B cell (primary cell): ENCODE measurements at regions not wholly inside any gene's neighbourhood (a gene's known extent, or its start where the extent isn't known, plus 50 kb on each side); places are given as distances from the start of the nearest gene placed in this dataset.

Experiments used
- ATAC-seq: fragments of 200-7000 bp; cut with Tn5 transposase; one replicate; pipeline ENCODE4 v1.10.0; 2021; ENCODE audit warnings: low read depth, mild to moderate bottlenecking, moderate number of reproducible peaks, moderate library complexity
- CTCF ChIA-PET: fragments of 350-600 bp; sonication (Branson Sonifier 250); formaldehyde crosslinking; loops from one replicate; lab custom pipeline; 2021; ENCODE audit warnings: antibody characterized with exemption, inconsistent platforms; lab: Charles Lee
- POLR2A ChIA-PET: fragments of 350-600 bp; sonication (Branson Sonifier 250); formaldehyde crosslinking; loops from one replicate; lab custom pipeline; 2021; ENCODE audit warnings: antibody characterized with exemption; lab: Charles Lee
- DNase-seq: peaks from one replicate; pipeline ENCODE4 v3.0.0; 2013
- H2AFZ ChIP-seq: 2 replicates; pipeline ENCODE4 v1.6.1; 2012; ENCODE audit warnings: mild to moderate bottlenecking, low read depth, low read length; ENCODE audit not compliant: insufficient read depth, poor library complexity, severe bottlenecking
- H3K27ac ChIP-seq, 2 donors: 1 replicate in 1 of 2; 2 replicates in 1 of 2; pipeline ENCODE4 v1.5.1; 2012 to 2013; ENCODE audit warnings: low read length in 2 of 2, mild to moderate bottlenecking in 2 of 2, moderate library complexity in 1 of 2
- H3K27me3 ChIP-seq, 4 experiments: fragments of 200-600 bp in 1 of 4; sonication (generic) in 1 of 4; replicated peaks in 1 of 4; 1 replicate in 2 of 4; 2 replicates in 2 of 4; pipeline versions ENCODE4 v1.6.1 to v1.7.0; 2013 to 2016; ENCODE audit warnings: low read length in 3 of 4, mild to moderate bottlenecking in 2 of 4, mixed read lengths in 1 of 4, moderate library complexity in 1 of 4; ENCODE audit not compliant: insufficient read depth in 4 of 4, control insufficient read depth in 3 of 4; ENCODE audit errors: control extremely low read depth in 1 of 4
- H3K36me3 ChIP-seq, 2 experiments: replicated peaks in 1 of 2; 1 replicate in 1 of 2; 2 replicates in 1 of 2; pipeline versions ENCODE4 v1.6.1 to v1.7.1; 2013; ENCODE audit warnings: low read length in 1 of 2; ENCODE audit not compliant: insufficient read depth in 2 of 2, control insufficient read depth in 1 of 2; ENCODE audit errors: control extremely low read depth in 1 of 2, extremely low read depth in 1 of 2
- H3K4me1 ChIP-seq, 2 donors: fragments of 200-600 bp in 1 of 2; sonication (generic) in 1 of 2; 1 replicate in 1 of 2; 2 replicates in 1 of 2; pipeline versions ENCODE4 v1.5.1 to v1.6.1; 2013 to 2017; ENCODE audit warnings: low read length in 2 of 2; ENCODE audit not compliant: control insufficient read depth in 2 of 2, insufficient read depth in 2 of 2
- H3K4me2 ChIP-seq: replicated peaks from 2 replicates; pipeline ENCODE3; 2012; ENCODE audit warnings: mild to moderate bottlenecking, low read depth, low read length; ENCODE audit not compliant: poor library complexity, severe bottlenecking
- H3K4me3 ChIP-seq, 5 experiments: fragments of 200-600 bp in 1 of 5; sonication (generic) in 1 of 5; 1 replicate in 3 of 5; 2 replicates in 2 of 5; pipeline versions ENCODE4 v1.5.1 to v1.7.0; 2011 to 2016; ENCODE audit warnings: low read length in 4 of 5, mild to moderate bottlenecking in 4 of 5, low read depth in 2 of 5, control low read depth in 1 of 5, moderate library complexity in 1 of 5; ENCODE audit not compliant: insufficient read depth in 1 of 5; ENCODE audit errors: control extremely low read depth in 1 of 5, extremely low read depth in 1 of 5
- H3K79me2 ChIP-seq: fragments of 200-600 bp; sonication (generic); one replicate; pipeline ENCODE4 v1.6.0; 2016; ENCODE audit warnings: low read length; ENCODE audit not compliant: control insufficient read depth, insufficient read depth
- H3K9ac ChIP-seq: fragments of 200-600 bp; sonication (generic); 2 replicates; pipeline ENCODE4 v1.6.1; 2017; ENCODE audit warnings: mild to moderate bottlenecking, low read length, moderate library complexity
- H3K9me3 ChIP-seq, 3 donors: one replicate each; pipeline versions ENCODE4 v1.6.1 to v1.7.1; 2013; ENCODE audit warnings: low read length in 2 of 3; ENCODE audit not compliant: control insufficient read depth in 2 of 3, insufficient read depth in 1 of 3; ENCODE audit errors: control extremely low read depth in 1 of 3
- H4K20me1 ChIP-seq: 2 replicates; pipeline ENCODE4 v1.6.0; 2012; ENCODE audit warnings: mild to moderate bottlenecking, low read length; ENCODE audit not compliant: insufficient read depth, control insufficient read depth, poor library complexity, severe bottlenecking
- H3K27ac Mint-ChIP-seq: one replicate; pipeline ENCODE4 v1.8.0; 2021; ENCODE audit warnings: mixed read lengths
- H3K27me3 Mint-ChIP-seq: one replicate; pipeline ENCODE4 v1.8.0; 2021; ENCODE audit warnings: mixed read lengths
- H3K4me1 Mint-ChIP-seq: one replicate; pipeline ENCODE4 v1.8.0; 2021; ENCODE audit warnings: mixed read lengths
- H3K4me3 Mint-ChIP-seq: one replicate; pipeline ENCODE4 v1.8.0; 2021; ENCODE audit warnings: mixed read lengths
- H3K9me3 Mint-ChIP-seq: one replicate; pipeline ENCODE4 v1.8.0; 2022; ENCODE audit warnings: mixed read lengths; ENCODE audit not compliant: insufficient read depth
- EZH2 ChIP-seq: IDR thresholded peaks from 2 replicates; pipeline ENCODE4 v1.6.1; 2012; ENCODE audit warnings: borderline replicate concordance, low read depth, mild to moderate bottlenecking, moderate library complexity, low read length; ENCODE audit not compliant: insufficient read depth, poor library complexity, severe bottlenecking
- WGBS: methylation state at CpG from one replicate; pipeline ENCODE4 v1.1.5; 2013; ENCODE audit warnings: missing lambda C conversion rate; ENCODE audit not compliant: insufficient coverage; 5-methylcytosine and 5-hydroxymethylcytosine counted together
- intact Hi-C: fragments of 100-400 bp; cut with micrococcal nuclease; formaldehyde crosslinking; loops from one replicate; pipeline ENCODE4 v1.10.0; 2022
- TF ChIP-seq, protein P1 (sequence below): fragments of 200-600 bp; IDR thresholded peaks from one replicate; pipeline ENCODE4 v1.8.0; 2022; ENCODE audit warnings: antibody characterized with exemption, mild to moderate bottlenecking

DNA sequence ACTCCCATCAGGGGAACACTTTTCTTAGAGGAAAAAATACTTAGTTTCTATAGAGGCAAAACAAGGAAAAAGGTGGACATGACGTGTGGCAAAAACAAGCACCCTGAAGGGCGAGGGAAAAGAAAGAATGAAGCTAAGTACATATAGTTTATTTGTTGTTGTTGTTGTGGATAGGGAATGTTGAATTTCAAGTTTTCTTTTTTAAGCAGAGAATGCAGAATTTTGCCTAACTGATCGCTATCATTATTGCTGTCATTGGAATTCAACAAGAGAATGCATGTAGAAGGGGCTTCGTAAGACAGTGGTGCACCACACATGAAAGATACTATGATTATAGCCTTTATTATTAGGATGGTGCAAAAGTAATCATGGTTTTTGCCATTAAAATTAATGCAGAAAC is 144.0 kb downstream of the LMO4 start:
- H3K9ac ChIP-seq: no peak overlapping the region
- H3K9me3 ChIP-seq: no peaks in the 10 kb centered on the region
- H3K79me2 ChIP-seq: no peaks in the 10 kb centered on the region
- TF ChIP-seq EZH2: no peak
- TF ChIP-seq, protein P1, sequence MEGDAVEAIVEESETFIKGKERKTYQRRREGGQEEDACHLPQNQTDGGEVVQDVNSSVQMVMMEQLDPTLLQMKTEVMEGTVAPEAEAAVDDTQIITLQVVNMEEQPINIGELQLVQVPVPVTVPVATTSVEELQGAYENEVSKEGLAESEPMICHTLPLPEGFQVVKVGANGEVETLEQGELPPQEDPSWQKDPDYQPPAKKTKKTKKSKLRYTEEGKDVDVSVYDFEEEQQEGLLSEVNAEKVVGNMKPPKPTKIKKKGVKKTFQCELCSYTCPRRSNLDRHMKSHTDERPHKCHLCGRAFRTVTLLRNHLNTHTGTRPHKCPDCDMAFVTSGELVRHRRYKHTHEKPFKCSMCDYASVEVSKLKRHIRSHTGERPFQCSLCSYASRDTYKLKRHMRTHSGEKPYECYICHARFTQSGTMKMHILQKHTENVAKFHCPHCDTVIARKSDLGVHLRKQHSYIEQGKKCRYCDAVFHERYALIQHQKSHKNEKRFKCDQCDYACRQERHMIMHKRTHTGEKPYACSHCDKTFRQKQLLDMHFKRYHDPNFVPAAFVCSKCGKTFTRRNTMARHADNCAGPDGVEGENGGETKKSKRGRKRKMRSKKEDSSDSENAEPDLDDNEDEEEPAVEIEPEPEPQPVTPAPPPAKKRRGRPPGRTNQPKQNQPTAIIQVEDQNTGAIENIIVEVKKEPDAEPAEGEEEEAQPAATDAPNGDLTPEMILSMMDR: no peak
- ATAC-seq: no peak
- Mint-ChIP-seq H3K4me3 (no peak overlapping the region), H3K27me3 (no peaks in the 10 kb centered on the region), H3K9me3 (no peaks in the 10 kb centered on the region), H3K27ac (no peak overlapping the region), H3K4me1 (no peaks in the 10 kb centered on the region)
- H3K4me2 ChIP-seq: no peak overlapping the region
- H3K36me3 ChIP-seq: no peaks in the 10 kb centered on the region
- POLR2A ChIA-PET: no interaction called here
- H4K20me1 ChIP-seq: no peaks in the 10 kb centered on the region
- no peak for DNase-seq
- H3K27ac ChIP-seq: no peak overlapping the region
- no peaks in the 10 kb centered on the region for H3K4me1 ChIP-seq
- 100% methylated on average over 4 of the region's 4 CpGs for WGBS
- intact Hi-C loops: no loop called here
- no peak overlapping the region for H2AFZ ChIP-seq
- no peaks in the 10 kb centered on the region for H3K27me3 ChIP-seq
- CTCF ChIA-PET: interaction anchor here (0.5 kb wide), 1 partner anchor 144 kb away, joined by 3 read pairs; no protein-coding TSS in a partner anchor
- no peak overlapping the region for H3K4me3 ChIP-seq

GRCh38 chr1:87473203-87473661 is 144.6 kb downstream of the LMO4 start:
- no peak overlapping the region for H3K4me3 Mint-ChIP-seq
- POLR2A ChIA-PET: no interaction called here
- peaks cover 0 to 2% (median 0%) of the 10 kb centered on the region in 3 donors for H3K9me3 ChIP-seq
- no peaks in the 10 kb centered on the region for H3K27me3 ChIP-seq
- CTCF ChIA-PET: no interaction called here
- no peak overlapping the region for H3K27ac Mint-ChIP-seq
- no peaks in the 10 kb centered on the region for H3K36me3 ChIP-seq
- H4K20me1 ChIP-seq: no peaks in the 10 kb centered on the region
- no peak for DNase-seq
- no peak for TF ChIP-seq EZH2
- TF ChIP-seq, protein P1: no peak
- no peak for ATAC-seq
- H3K4me1 ChIP-seq: no peaks in the 10 kb centered on the region
- H3K27ac ChIP-seq: no peak overlapping the region
- H3K27me3 Mint-ChIP-seq: no peaks in the 10 kb centered on the region
- no peaks in the 10 kb centered on the region for H3K79me2 ChIP-seq
- no peaks in the 10 kb centered on the region for H3K9me3 Mint-ChIP-seq
- H3K4me2 ChIP-seq: no peak overlapping the region
- 83% methylated on average over 1 of the region's 2 CpGs for WGBS
- no peaks in the 10 kb centered on the region for H3K4me1 Mint-ChIP-seq
- H3K9ac ChIP-seq: no peak overlapping the region
- H2AFZ ChIP-seq: no peak overlapping the region
- no peak overlapping the region for H3K4me3 ChIP-seq
- intact Hi-C loops: no loop called here
